ENCODE measurements at regions not wholly inside any gene's neighbourhood (a gene's known extent, or its start where the extent isn't known, plus 50 kb on each side); places are given as distances from the start of the nearest gene placed in this dataset.
A peak's percentile ranks its signal among the peaks of the same experiment; 100 is the strongest.

GRCh38 chr18:9017167-9017904, 85.2 kb upstream of the NDUFV2 start (continued):
- 0 out of 4 replicates have a peak, but pooled peaks of 1 of the 2 experiments have one; percentile 4 for TF ChIP-seq EP300 (IDR thresholded peaks at IDR 0.05; ENCODE audit: low read depth in 2 of 2, low read length in 2 of 2)
- no peak for TF ChIP-seq EP300 (CRISPR knock-in tag; IDR thresholded peaks at IDR 0.05; ENCODE audit: borderline replicate concordance)
- TF ChIP-seq PTBP1 (IDR thresholded peaks at IDR 0.05; ENCODE audit: low read depth, low read length, poor library complexity, severe bottlenecking): no peak
- TF ChIP-seq ARHGAP35 (CRISPR knock-in tag; IDR thresholded peaks at IDR 0.05; ENCODE audit: borderline replicate concordance): no peak
- no peak for TF ChIP-seq NR1H2 (CRISPR knock-in tag; IDR thresholded peaks at IDR 0.05; ENCODE audit: borderline replicate concordance, low read depth)
- no peak for TF ChIP-seq SMARCE1 (IDR thresholded peaks at IDR 0.05; ENCODE audit: borderline replicate concordance)
- no peak for TF ChIP-seq ZBTB2 (CRISPR knock-in tag; IDR thresholded peaks at IDR 0.05; ENCODE audit: low read depth)
- TF ChIP-seq RAD51 (IDR thresholded peaks at IDR 0.05; ENCODE audit: borderline replicate concordance): no peak
- no peak for TF ChIP-seq MAF1 (CRISPR knock-in tag; IDR thresholded peaks at IDR 0.05; ENCODE audit: borderline replicate concordance)
- TF ChIP-seq ZMYM3 (CRISPR knock-in tag; IDR thresholded peaks at IDR 0.05): no peak
- no peak for TF ChIP-seq KDM1A (CRISPR knock-in tag; IDR thresholded peaks at IDR 0.05)
- TF ChIP-seq SP140L (CRISPR knock-in tag; IDR thresholded peaks at IDR 0.05; ENCODE audit: borderline replicate concordance): no peak
- TF ChIP-seq ZNF136 (CRISPR knock-in tag; IDR thresholded peaks at IDR 0.05; ENCODE audit: low read depth): no peak
- no peak for TF ChIP-seq CBX5 (CRISPR knock-in tag; IDR thresholded peaks at IDR 0.05; ENCODE audit: borderline replicate concordance)
- no peak for TF ChIP-seq ZNF431 (CRISPR knock-in tag; IDR thresholded peaks at IDR 0.05; ENCODE audit: borderline replicate concordance, low read depth)
- no peak for TF ChIP-seq ZBTB3 (CRISPR knock-in tag; IDR thresholded peaks at IDR 0.05; ENCODE audit: borderline replicate concordance, low read depth)
- TF ChIP-seq SIX1 (CRISPR knock-in tag; IDR thresholded peaks at IDR 0.05; ENCODE audit: borderline replicate concordance): no peak
- 0 out of 2 replicates have a peak, but pooled peaks have one; percentile 41 for TF ChIP-seq YEATS4 (CRISPR knock-in tag; IDR thresholded peaks at IDR 0.05; ENCODE audit: borderline replicate concordance)
- TF ChIP-seq ZNF672 (CRISPR knock-in tag; IDR thresholded peaks at IDR 0.05): no peak
- no peak for TF ChIP-seq TERF1 (CRISPR knock-in tag; IDR thresholded peaks at IDR 0.05)
- TF ChIP-seq ZBTB10 (CRISPR knock-in tag; IDR thresholded peaks at IDR 0.05; ENCODE audit: borderline replicate concordance): no peak
